ENCODE measurements at regions not wholly inside any gene's neighbourhood (a gene's known extent, or its start where the extent isn't known, plus 50 kb on each side); places are given as distances from the start of the nearest gene placed in this dataset.
"Not testable (repeated sequence)": the region's sequence is repeated elsewhere in the genome, so short reads cannot be mapped to it uniquely, and the experiment has no call there.

DNA sequence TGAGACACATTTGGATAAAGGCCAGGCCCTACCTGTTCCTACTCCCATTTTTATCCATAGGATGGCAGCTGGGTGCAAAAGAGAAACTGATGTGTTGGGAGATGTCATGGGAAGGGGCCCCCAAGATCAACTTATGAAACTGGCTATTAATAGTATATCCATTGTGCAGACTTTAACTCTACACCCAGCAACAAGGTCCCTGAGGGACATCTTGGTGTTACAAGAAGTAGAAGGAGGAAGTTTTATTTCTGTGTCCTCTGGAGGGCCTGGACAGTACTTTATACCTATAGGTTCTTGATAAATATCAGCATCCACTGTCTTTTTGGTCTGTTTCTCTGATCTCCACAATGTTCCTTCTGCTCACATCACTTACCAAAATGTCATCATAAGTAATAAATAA, 84.6 kb downstream of the BTG1 start:
- H3K9ac ChIP-seq (ENCODE audit: low read length): no peak overlapping the region
- no peak overlapping the region for H3K27ac ChIP-seq (ENCODE audit: low read depth, low read length, poor library complexity, severe bottlenecking)
- TF ChIP-seq, protein P1, sequence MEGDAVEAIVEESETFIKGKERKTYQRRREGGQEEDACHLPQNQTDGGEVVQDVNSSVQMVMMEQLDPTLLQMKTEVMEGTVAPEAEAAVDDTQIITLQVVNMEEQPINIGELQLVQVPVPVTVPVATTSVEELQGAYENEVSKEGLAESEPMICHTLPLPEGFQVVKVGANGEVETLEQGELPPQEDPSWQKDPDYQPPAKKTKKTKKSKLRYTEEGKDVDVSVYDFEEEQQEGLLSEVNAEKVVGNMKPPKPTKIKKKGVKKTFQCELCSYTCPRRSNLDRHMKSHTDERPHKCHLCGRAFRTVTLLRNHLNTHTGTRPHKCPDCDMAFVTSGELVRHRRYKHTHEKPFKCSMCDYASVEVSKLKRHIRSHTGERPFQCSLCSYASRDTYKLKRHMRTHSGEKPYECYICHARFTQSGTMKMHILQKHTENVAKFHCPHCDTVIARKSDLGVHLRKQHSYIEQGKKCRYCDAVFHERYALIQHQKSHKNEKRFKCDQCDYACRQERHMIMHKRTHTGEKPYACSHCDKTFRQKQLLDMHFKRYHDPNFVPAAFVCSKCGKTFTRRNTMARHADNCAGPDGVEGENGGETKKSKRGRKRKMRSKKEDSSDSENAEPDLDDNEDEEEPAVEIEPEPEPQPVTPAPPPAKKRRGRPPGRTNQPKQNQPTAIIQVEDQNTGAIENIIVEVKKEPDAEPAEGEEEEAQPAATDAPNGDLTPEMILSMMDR (IDR thresholded peaks at IDR 0.05; ENCODE audit: low read length): no peak
- TF ChIP-seq EZH2 (IDR thresholded peaks at IDR 0.05; ENCODE audit: borderline replicate concordance, low read length): no peak
- H3K9me3 ChIP-seq (ENCODE audit: low read length): no peaks in the 10 kb centered on the region
- H3K4me3 ChIP-seq (ENCODE audit: low read depth, low read length, poor library complexity, severe bottlenecking): no peak overlapping the region
- H4K20me1 ChIP-seq (ENCODE audit: insufficient read depth, low read length): no peaks in the 10 kb centered on the region
- no peaks in the 10 kb centered on the region for H3F3A ChIP-seq (ENCODE audit: insufficient read depth, low read length)
- no peak overlapping the region for H2AFZ ChIP-seq (ENCODE audit: low read length)
- no peaks in the 10 kb centered on the region for H3K36me3 ChIP-seq (ENCODE audit: insufficient read depth, low read length)
- peaks cover 50% of the 10 kb centered on the region for H3K4me1 ChIP-seq (ENCODE audit: insufficient read depth, low read length, severe bottlenecking)
- H3K9me2 ChIP-seq (ENCODE audit: low read depth, low read length): no peaks in the 10 kb centered on the region
- H3K4me2 ChIP-seq (ENCODE audit: low read length): no peak overlapping the region
- no peaks in the 10 kb centered on the region for H3K27me3 ChIP-seq (ENCODE audit: insufficient read depth, low read length)
- no peaks in the 10 kb centered on the region for H3K79me2 ChIP-seq (ENCODE audit: insufficient read depth, low read length)

DNA sequence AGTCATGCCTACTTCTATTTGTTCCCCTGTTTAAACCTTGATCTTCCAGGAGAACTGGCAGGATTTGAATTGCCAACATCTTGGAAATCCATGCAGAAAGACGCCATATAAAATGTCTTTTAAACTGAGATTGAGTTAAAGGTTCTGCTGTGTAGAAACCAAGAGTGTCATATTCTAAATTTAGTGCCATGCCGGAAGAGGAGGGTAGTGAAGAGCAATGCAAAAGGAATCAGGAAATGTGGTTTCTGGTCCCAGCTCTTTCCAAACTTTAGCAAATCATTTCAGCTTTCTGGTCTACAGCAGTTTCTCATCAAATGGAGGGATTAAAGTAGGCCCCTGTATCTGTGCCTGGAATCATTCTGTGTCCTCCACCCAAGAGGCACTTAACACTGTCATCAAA, 85.7 kb downstream of the BTG1 start:
- Histone ChIP-seq H3K36me3 (ENCODE audit: insufficient read depth, low read length) (no peaks in the 10 kb centered on the region), H4K20me1 (ENCODE audit: insufficient read depth, low read length) (no peaks in the 10 kb centered on the region), H3K4me2 (ENCODE audit: low read length) (no peak overlapping the region), H3K27ac (ENCODE audit: low read depth, low read length, poor library complexity, severe bottlenecking) (no peak overlapping the region), H3K79me2 (ENCODE audit: insufficient read depth, low read length) (no peaks in the 10 kb centered on the region), H3K9me2 (ENCODE audit: low read depth, low read length) (no peaks in the 10 kb centered on the region), H3K27me3 (ENCODE audit: insufficient read depth, low read length) (no peaks in the 10 kb centered on the region), H3F3A (ENCODE audit: insufficient read depth, low read length) (no peaks in the 10 kb centered on the region), H3K9ac (ENCODE audit: low read length) (no peak overlapping the region), H3K4me1 (ENCODE audit: insufficient read depth, low read length, severe bottlenecking) (peaks cover 44% of the 10 kb centered on the region), H2AFZ (ENCODE audit: low read length) (no peak overlapping the region), H3K4me3 (ENCODE audit: low read depth, low read length, poor library complexity, severe bottlenecking) (no peak overlapping the region), H3K9me3 (ENCODE audit: low read length) (no peaks in the 10 kb centered on the region)
- TF ChIP-seq, protein P1 (IDR thresholded peaks at IDR 0.05; ENCODE audit: low read length): no peak
- TF ChIP-seq EZH2 (IDR thresholded peaks at IDR 0.05; ENCODE audit: borderline replicate concordance, low read length): no peak

DNA sequence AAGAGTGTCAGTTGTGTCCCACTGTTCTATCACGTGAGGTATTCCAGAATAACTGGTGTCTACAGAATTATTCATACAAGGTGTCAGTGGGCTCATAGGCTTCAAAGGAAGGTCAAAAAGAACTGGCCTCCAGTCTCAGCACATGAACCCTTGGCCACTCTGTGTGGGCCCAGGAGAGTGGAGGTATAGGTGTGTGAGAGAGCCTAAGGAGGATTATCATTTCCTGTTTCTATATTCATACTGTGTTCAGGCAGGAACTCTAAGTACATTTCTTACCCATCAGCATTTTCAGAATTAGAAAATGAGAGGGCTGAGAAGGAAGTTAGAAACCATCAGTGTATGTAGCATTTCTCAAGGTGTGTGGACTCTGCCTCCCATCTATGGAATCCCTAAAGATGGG, 87.0 kb downstream of the BTG1 start:
- H3K4me1 ChIP-seq (ENCODE audit: insufficient read depth, low read length, severe bottlenecking): peaks cover 31% of the 10 kb centered on the region
- H3K9me3 ChIP-seq (ENCODE audit: low read length): no peaks in the 10 kb centered on the region
- no peaks in the 10 kb centered on the region for H3K9me2 ChIP-seq (ENCODE audit: low read depth, low read length)
- H2AFZ ChIP-seq (ENCODE audit: low read length): no peak overlapping the region
- no peak overlapping the region for H3K4me2 ChIP-seq (ENCODE audit: low read length)
- H3K79me2 ChIP-seq (ENCODE audit: insufficient read depth, low read length): no peaks in the 10 kb centered on the region
- H3F3A ChIP-seq (ENCODE audit: insufficient read depth, low read length): no peaks in the 10 kb centered on the region
- H3K27me3 ChIP-seq (ENCODE audit: insufficient read depth, low read length): no peaks in the 10 kb centered on the region
- H3K27ac ChIP-seq (ENCODE audit: low read depth, low read length, poor library complexity, severe bottlenecking): no peak overlapping the region
- H3K9ac ChIP-seq (ENCODE audit: low read length): no peak overlapping the region
- TF ChIP-seq, protein P1 (IDR thresholded peaks at IDR 0.05; ENCODE audit: low read length): no peak
- H3K4me3 ChIP-seq (ENCODE audit: low read depth, low read length, poor library complexity, severe bottlenecking): no peak overlapping the region
- H3K36me3 ChIP-seq (ENCODE audit: insufficient read depth, low read length): no peaks in the 10 kb centered on the region
- no peaks in the 10 kb centered on the region for H4K20me1 ChIP-seq (ENCODE audit: insufficient read depth, low read length)

DNA sequence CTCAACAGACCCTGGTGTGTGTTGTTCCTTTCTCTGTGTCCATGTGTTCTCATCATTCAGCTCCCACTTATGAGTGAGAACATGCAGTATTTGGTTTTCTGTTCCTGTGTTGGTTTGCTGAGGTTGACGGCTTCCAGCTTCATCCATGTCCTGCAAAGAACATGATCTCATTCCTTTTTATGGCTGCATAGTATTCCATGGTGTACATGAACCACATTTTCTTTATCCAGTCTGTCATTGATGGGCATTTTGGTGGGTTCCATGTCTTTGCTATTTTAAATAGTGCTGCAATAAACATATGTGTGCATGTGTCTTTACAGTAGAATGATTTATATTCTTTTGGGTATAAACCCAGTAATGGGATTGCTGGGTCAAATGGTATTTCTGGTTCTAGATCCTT, 88.9 kb downstream of the BTG1 start:
- not testable (repeated sequence) for H3K4me2 ChIP-seq (ENCODE audit: low read length); H3K9me2 ChIP-seq (ENCODE audit: low read depth, low read length); H3K27ac ChIP-seq (ENCODE audit: low read depth, low read length, poor library complexity, severe bottlenecking); H2AFZ ChIP-seq (ENCODE audit: low read length); H3K4me3 ChIP-seq (ENCODE audit: low read depth, low read length, poor library complexity, severe bottlenecking); H4K20me1 ChIP-seq (ENCODE audit: insufficient read depth, low read length); H3K79me2 ChIP-seq (ENCODE audit: insufficient read depth, low read length); H3K9me3 ChIP-seq (ENCODE audit: low read length); H3K36me3 ChIP-seq (ENCODE audit: insufficient read depth, low read length); H3F3A ChIP-seq (ENCODE audit: insufficient read depth, low read length); H3K27me3 ChIP-seq (ENCODE audit: insufficient read depth, low read length); H3K9ac ChIP-seq (ENCODE audit: low read length)
- peaks cover 14% of the 10 kb centered on the region for H3K4me1 ChIP-seq (ENCODE audit: insufficient read depth, low read length, severe bottlenecking)
